KMS-11 (cell line): ENCODE measurements at regions not wholly inside any gene's neighbourhood (a gene's known extent, or its start where the extent isn't known, plus 50 kb on each side); places are given as distances from the start of the nearest gene placed in this dataset.

Source experiments
- H2AFZ ChIP-seq: fragments of 200-600 bp; sonication (generic); 2 replicates; pipeline ENCODE4 v1.6.1; 2016; ENCODE audit warnings: antibody characterized with exemption, mixed run types, low read depth
- H3K27ac ChIP-seq: fragments of 200-600 bp; sonication (generic); 2 replicates; pipeline ENCODE4 v1.6.1; 2016; ENCODE audit warnings: mild to moderate bottlenecking, mixed run types
- H3K27me3 ChIP-seq: fragments of 200-600 bp; sonication (generic); 2 replicates; pipeline ENCODE4 v1.6.1; 2017; ENCODE audit warnings: mild to moderate bottlenecking, low read depth, mixed run types, moderate library complexity; ENCODE audit not compliant: insufficient read depth
- H3K36me3 ChIP-seq: fragments of 200-600 bp; sonication (generic); 2 replicates; pipeline ENCODE4 v1.6.1; 2017; ENCODE audit warnings: mild to moderate bottlenecking, mixed run types; ENCODE audit not compliant: insufficient read depth
- H3K4me1 ChIP-seq: fragments of 200-600 bp; sonication (generic); 2 replicates; pipeline ENCODE4 v1.6.1; 2016; ENCODE audit warnings: mild to moderate bottlenecking, low read depth, mixed run types; ENCODE audit not compliant: poor library complexity, severe bottlenecking
- H3K4me2 ChIP-seq: fragments of 200-600 bp; sonication (generic); 2 replicates; pipeline ENCODE4 v1.7.0; 2016; ENCODE audit warnings: mild to moderate bottlenecking, mixed run types
- H3K4me3 ChIP-seq: fragments of 200-600 bp; sonication (generic); IDR thresholded peaks from 2 replicates; pipeline ENCODE4 v1.6.1; 2017; ENCODE audit warnings: low read depth, low read length, mixed read lengths; ENCODE audit not compliant: insufficient read depth
- H3K79me2 ChIP-seq: fragments of 200-600 bp; sonication (generic); 2 replicates; pipeline ENCODE4 v1.6.1; 2016; ENCODE audit warnings: low read depth, mixed run types; ENCODE audit not compliant: insufficient read depth
- H3K9ac ChIP-seq: fragments of 200-600 bp; sonication (generic); 2 replicates; pipeline ENCODE4 v1.6.1; 2016; ENCODE audit warnings: mild to moderate bottlenecking, mixed run types
- H4K20me1 ChIP-seq: fragments of 200-600 bp; sonication (generic); 2 replicates; pipeline ENCODE4 v1.6.1; 2016; ENCODE audit warnings: mild to moderate bottlenecking, mixed run types; ENCODE audit not compliant: insufficient read depth
- TF ChIP-seq, protein P1 (sequence below): fragments of 200-600 bp; sonication (generic); conservative IDR thresholded peaks from 2 replicates; pipeline ENCODE4 v1.6.1; 2017; ENCODE audit warnings: low read depth, mild to moderate bottlenecking, antibody characterized with exemption, low read length, moderate library complexity, mixed read lengths

DNA sequence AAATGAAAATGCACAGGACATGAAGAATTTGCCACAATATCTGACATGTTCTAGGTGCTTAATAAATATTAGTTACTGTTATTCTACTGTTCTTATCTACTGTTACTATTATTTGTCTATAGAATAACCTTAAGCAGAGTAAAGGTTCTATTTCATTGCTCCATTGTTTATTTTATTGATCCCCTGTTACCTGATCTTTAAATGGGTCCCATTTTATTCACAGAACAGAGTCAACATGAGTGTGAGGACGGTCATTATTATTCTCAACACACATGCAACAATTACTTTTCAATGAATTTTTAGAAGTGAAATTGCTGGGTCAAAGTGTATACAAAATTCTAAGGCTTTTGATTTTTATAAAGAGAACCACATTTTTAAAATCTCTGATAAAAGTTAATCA, 186.9 kb downstream of the AHR start:
- Histone ChIP-seq H3K27ac (no peak overlapping the region), H3K4me3 (no peak overlapping the region), H4K20me1 (no peaks in the 10 kb centered on the region), H3K36me3 (no peaks in the 10 kb centered on the region), H2AFZ (no peak overlapping the region), H3K4me2 (no peak overlapping the region), H3K4me1 (no peaks in the 10 kb centered on the region), H3K79me2 (no peaks in the 10 kb centered on the region), H3K27me3 (no peaks in the 10 kb centered on the region), H3K9ac (no peak overlapping the region)
- TF ChIP-seq, protein P1, sequence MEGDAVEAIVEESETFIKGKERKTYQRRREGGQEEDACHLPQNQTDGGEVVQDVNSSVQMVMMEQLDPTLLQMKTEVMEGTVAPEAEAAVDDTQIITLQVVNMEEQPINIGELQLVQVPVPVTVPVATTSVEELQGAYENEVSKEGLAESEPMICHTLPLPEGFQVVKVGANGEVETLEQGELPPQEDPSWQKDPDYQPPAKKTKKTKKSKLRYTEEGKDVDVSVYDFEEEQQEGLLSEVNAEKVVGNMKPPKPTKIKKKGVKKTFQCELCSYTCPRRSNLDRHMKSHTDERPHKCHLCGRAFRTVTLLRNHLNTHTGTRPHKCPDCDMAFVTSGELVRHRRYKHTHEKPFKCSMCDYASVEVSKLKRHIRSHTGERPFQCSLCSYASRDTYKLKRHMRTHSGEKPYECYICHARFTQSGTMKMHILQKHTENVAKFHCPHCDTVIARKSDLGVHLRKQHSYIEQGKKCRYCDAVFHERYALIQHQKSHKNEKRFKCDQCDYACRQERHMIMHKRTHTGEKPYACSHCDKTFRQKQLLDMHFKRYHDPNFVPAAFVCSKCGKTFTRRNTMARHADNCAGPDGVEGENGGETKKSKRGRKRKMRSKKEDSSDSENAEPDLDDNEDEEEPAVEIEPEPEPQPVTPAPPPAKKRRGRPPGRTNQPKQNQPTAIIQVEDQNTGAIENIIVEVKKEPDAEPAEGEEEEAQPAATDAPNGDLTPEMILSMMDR: no peak

DNA sequence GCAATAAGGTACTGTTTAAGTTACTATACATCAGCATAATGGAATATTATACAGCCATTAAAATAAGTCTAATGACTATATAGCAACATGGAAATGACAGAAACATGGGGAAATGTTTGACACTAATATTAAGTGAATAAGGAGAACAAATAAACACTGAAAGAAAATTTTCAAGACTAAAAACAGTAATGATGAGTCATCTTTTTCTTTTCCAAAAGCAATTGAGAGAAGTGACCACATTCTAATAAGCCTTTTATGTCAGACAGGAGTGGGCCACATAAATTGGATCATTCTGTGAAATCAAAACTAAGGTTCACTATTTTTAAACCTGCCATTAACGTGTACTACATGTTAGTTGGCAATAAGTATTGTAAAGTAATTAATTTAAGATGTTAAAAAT, 187.5 kb downstream of the AHR start:
- Histone ChIP-seq H3K9ac (no peak overlapping the region), H3K79me2 (no peaks in the 10 kb centered on the region), H3K4me2 (no peak overlapping the region), H4K20me1 (no peaks in the 10 kb centered on the region), H3K4me3 (no peak overlapping the region), H3K4me1 (no peaks in the 10 kb centered on the region), H3K27ac (no peak overlapping the region), H3K27me3 (no peaks in the 10 kb centered on the region), H3K36me3 (no peaks in the 10 kb centered on the region), H2AFZ (no peak overlapping the region)
- TF ChIP-seq, protein P1: no peak

DNA sequence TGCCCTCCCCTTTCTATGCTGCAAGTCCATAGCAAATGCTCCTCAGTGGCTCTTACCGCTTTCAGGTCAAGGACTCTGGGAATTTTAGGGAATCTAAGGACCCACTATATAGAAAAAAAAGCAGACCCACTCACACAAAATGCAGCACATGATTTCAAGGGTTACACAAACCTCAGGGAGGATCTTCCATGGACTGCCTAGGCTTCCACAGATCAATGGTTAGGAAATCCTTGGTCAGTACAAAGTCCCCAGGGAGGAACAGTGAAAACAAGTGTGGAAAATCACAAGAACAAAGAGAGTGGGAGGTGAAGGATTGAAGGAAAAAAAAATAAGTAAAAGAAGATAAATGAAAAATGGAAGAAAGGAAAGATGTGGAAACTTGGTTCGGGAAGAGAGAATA, 188.4 kb downstream of the AHR start:
- TF ChIP-seq, protein P1: no peak
- H3K27me3 ChIP-seq: no peaks in the 10 kb centered on the region
- no peak overlapping the region for H3K4me3 ChIP-seq
- H2AFZ ChIP-seq: no peak overlapping the region
- no peak overlapping the region for H3K9ac ChIP-seq
- H4K20me1 ChIP-seq: no peaks in the 10 kb centered on the region
- H3K4me1 ChIP-seq: no peaks in the 10 kb centered on the region
- H3K27ac ChIP-seq: no peak overlapping the region
- no peaks in the 10 kb centered on the region for H3K36me3 ChIP-seq
- H3K4me2 ChIP-seq: no peak overlapping the region
- H3K79me2 ChIP-seq: no peaks in the 10 kb centered on the region

DNA sequence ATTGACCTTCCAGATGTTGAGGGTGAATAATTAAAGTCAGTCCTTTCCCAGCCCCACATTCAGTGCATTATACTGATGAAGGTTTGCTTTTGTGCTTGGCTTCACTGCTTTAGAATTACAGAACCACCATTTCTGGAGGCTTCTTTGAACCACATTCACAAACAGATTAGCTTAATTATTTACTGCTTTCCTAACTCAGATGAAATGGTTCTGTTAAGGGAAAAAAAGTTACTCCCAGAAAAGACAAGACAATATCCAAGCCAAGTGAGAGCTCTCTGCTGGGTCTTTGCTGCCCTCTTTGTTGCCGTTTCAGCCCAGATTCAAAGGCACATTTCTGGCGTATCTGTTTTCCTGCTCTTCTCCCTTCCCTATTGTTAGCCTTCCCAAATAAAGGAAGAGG, 188.9 kb downstream of the AHR start:
- Histone ChIP-seq H3K4me2 (no peak overlapping the region), H3K4me1 (no peaks in the 10 kb centered on the region), H3K9ac (no peak overlapping the region), H2AFZ (no peak overlapping the region), H4K20me1 (no peaks in the 10 kb centered on the region), H3K36me3 (no peaks in the 10 kb centered on the region), H3K27ac (no peak overlapping the region), H3K79me2 (no peaks in the 10 kb centered on the region), H3K4me3 (no peak overlapping the region), H3K27me3 (no peaks in the 10 kb centered on the region)
- TF ChIP-seq, protein P1: no peak

DNA sequence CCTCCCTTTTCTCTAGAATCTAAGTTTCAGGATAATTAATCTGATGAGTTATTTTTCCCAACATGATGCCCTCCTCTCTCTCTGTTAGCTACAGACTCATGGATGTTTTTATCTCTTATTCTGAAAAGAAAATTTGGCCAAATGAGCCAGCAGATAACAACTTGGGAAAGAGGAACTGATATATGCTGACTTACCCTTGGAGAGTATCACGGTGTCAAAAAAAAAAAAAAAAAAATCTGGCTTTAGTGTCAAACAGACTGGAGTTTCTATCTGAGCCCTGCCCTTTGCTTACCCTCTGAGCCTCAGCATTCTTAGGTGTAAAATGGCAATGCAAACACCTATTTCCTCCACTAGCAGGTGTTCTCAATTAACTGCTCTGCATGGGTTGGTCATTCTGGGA, 190.4 kb downstream of the AHR start:
- H3K27ac ChIP-seq: no peak overlapping the region
- H3K27me3 ChIP-seq: no peaks in the 10 kb centered on the region
- no peaks in the 10 kb centered on the region for H3K36me3 ChIP-seq
- no peaks in the 10 kb centered on the region for H3K4me1 ChIP-seq
- H3K79me2 ChIP-seq: no peaks in the 10 kb centered on the region
- no peak overlapping the region for H3K4me3 ChIP-seq
- H3K4me2 ChIP-seq: no peak overlapping the region
- H2AFZ ChIP-seq: no peak overlapping the region
- no peaks in the 10 kb centered on the region for H4K20me1 ChIP-seq
- TF ChIP-seq, protein P1: no peak
- no peak overlapping the region for H3K9ac ChIP-seq
